ENCODE measurements at regions not wholly inside any gene's neighbourhood (a gene's known extent, or its start where the extent isn't known, plus 50 kb on each side); places are given as distances from the start of the nearest gene placed in this dataset.

- no peak for DNase-seq (ENCODE audit: low read depth in 2 of 3, low spot score in 2 of 3)
Observed at GRCh38 chr9:108133680-108134079, 644.1 kb upstream of the KLF4 start.

- no peak for DNase-seq (ENCODE audit: low read depth in 2 of 3, low spot score in 2 of 3)
Observed at GRCh38 chr9:108133101-108133500, 643.5 kb upstream of the KLF4 start.

- no peak for DNase-seq (ENCODE audit: low read depth in 2 of 3, low spot score in 2 of 3)
Observed at GRCh38 chr9:108130905-108131304, 641.3 kb upstream of the KLF4 start.

- no peak for DNase-seq (ENCODE audit: low read depth in 2 of 3, low spot score in 2 of 3)
Observed at GRCh38 chr9:108125625-108126024, 636.1 kb upstream of the KLF4 start.

- no peak for DNase-seq (ENCODE audit: low read depth in 2 of 3, low spot score in 2 of 3)
Observed at GRCh38 chr9:108119530-108120113, 630.1 kb upstream of the KLF4 start.

GRCh38 chr9:108117795-108118194 lies 628.2 kb upstream of the KLF4 start:
- no peak for DNase-seq (ENCODE audit: low read depth in 2 of 3, low spot score in 2 of 3)

- DNase-seq (ENCODE audit: low read depth in 2 of 3, low spot score in 2 of 3), result no peak
Observed at GRCh38 chr9:108117306-108117705, 627.7 kb upstream of the KLF4 start.

- DNase-seq (ENCODE audit: low read depth in 2 of 3, low spot score in 2 of 3), result no peak
Observed at GRCh38 chr9:108113596-108113995, 624.0 kb upstream of the KLF4 start.

GRCh38 chr9:108109927-108110690 lies 620.5 kb upstream of the KLF4 start:
- DNase-seq (ENCODE audit: low read depth in 2 of 3, low spot score in 2 of 3), result no peak

- DNase-seq (ENCODE audit: low read depth in 2 of 3, low spot score in 2 of 3), result no peak
Observed at GRCh38 chr9:108108852-108109448, 619.4 kb upstream of the KLF4 start.

GRCh38 chr9:108108280-108108851 lies 618.8 kb upstream of the KLF4 start:
- no peak for DNase-seq (ENCODE audit: low read depth in 2 of 3, low spot score in 2 of 3)

GRCh38 chr9:108105885-108106284 lies 616.3 kb upstream of the KLF4 start:
- DNase-seq (ENCODE audit: low read depth in 2 of 3, low spot score in 2 of 3), result no peak

- no peak for DNase-seq (ENCODE audit: low read depth in 2 of 3, low spot score in 2 of 3)
Observed at GRCh38 chr9:108104991-108105390, 615.4 kb upstream of the KLF4 start.

GRCh38 chr9:108103046-108103693 lies 613.6 kb upstream of the KLF4 start:
- no peak for DNase-seq (ENCODE audit: low read depth in 2 of 3, low spot score in 2 of 3)

- no peak for DNase-seq (ENCODE audit: low read depth in 2 of 3, low spot score in 2 of 3)
Observed at GRCh38 chr9:108101410-108101809, 611.8 kb upstream of the KLF4 start.

GRCh38 chr9:108100571-108100970 lies 611.0 kb upstream of the KLF4 start:
- DNase-seq (ENCODE audit: low read depth in 2 of 3, low spot score in 2 of 3), result no peak

GRCh38 chr9:108099854-108100253 lies 610.3 kb upstream of the KLF4 start:
- no peak for DNase-seq (ENCODE audit: low read depth in 2 of 3, low spot score in 2 of 3)

- DNase-seq (ENCODE audit: low read depth in 2 of 3, low spot score in 2 of 3), result no peak
Observed at GRCh38 chr9:108095496-108095895, 605.9 kb upstream of the KLF4 start.

- no peak for DNase-seq (ENCODE audit: low read depth in 2 of 3, low spot score in 2 of 3)
Observed at GRCh38 chr9:108094676-108094993, 605.1 kb upstream of the KLF4 start.

- no peak for DNase-seq (ENCODE audit: low read depth in 2 of 3, low spot score in 2 of 3)
Observed at GRCh38 chr9:108093773-108094675, 604.5 kb upstream of the KLF4 start.

- DNase-seq (ENCODE audit: low read depth in 2 of 3, low spot score in 2 of 3), result no peak
Observed at GRCh38 chr9:108088916-108089315, 599.3 kb upstream of the KLF4 start.
